K562 (cell line): ENCODE measurements at regions not wholly inside any gene's neighbourhood (a gene's known extent, or its start where the extent isn't known, plus 50 kb on each side); places are given as distances from the start of the nearest gene placed in this dataset.

Source experiments
- ATAC-seq: fragments of 200-7000 bp; cut with Tn5 transposase; 3 replicates; pipeline ENCODE4 v1.9.1; 2020; ENCODE audit warnings: moderate library complexity
- BruUV-seq: library from RNA; stranded (reverse); fragments of 400-500 nt; replicated peaks from 2 replicates; lab custom pipeline; 2021; lab: Mats Ljungman, UMichigan
- CTCF ChIA-PET: fragments of 300-600 bp; formaldehyde crosslinking; extraction: SDS; loops from one replicate; lab custom pipeline; 2021; ENCODE audit warnings: low intra/inter-chr PET ratio; lab: Yijun Ruan, JAX
- POLR2A ChIA-PET: fragments of 300-600, 350-650 bp; sonication (Branson Sonifier 250); formaldehyde crosslinking; extraction: SDS; loops from one replicate; lab custom pipeline; 2021; ENCODE audit warnings: antibody characterized with exemption, inconsistent platforms; lab: Yijun Ruan, JAX
- DNase-seq, 4 experiments: peaks; one replicate each; pipeline versions ENCODE4 v3.0.0 to v3.0.0-alpha.2; 2011 to 2018; ENCODE audit warnings: low spot score in 3 of 4, mixed read lengths in 3 of 4; ENCODE audit errors: extremely low read depth in 1 of 4
- FAIRE-seq: peaks from 2 replicates; lab custom pipeline; 2011; peaks lifted over from hg19 to GRCh38; lab: Jason Lieb, UNC
- H2AFZ ChIP-seq: 2 replicates; pipeline ENCODE4 v1.6.0; 2011; ENCODE audit warnings: low read depth, low read length, control low read depth, inconsistent platforms
- H3K27ac ChIP-seq: fragments of 200-600 bp; 3 replicates; pipeline ENCODE4 v1.8.0; 2011; ENCODE audit warnings: low read depth, mild to moderate bottlenecking, control low read depth, inconsistent platforms, low read length, moderate library complexity, mixed read lengths; ENCODE audit errors: extremely low read depth
- H3K27me3 ChIP-seq, 2 experiments: fragments of 300-600 bp in 1 of 2; 2 replicates in 1 of 2; 3 replicates in 1 of 2; pipeline versions ENCODE4 v1.6.0 to v1.8.0; 2011; ENCODE audit warnings: inconsistent platforms in 2 of 2, low read length in 2 of 2, mild to moderate bottlenecking in 1 of 2, mixed read lengths in 1 of 2, moderate library complexity in 1 of 2; ENCODE audit not compliant: control insufficient read depth in 2 of 2, insufficient read depth in 2 of 2
- H3K36me3 ChIP-seq: fragments of 300-600 bp; 3 replicates; pipeline ENCODE4 v1.8.0; 2011; ENCODE audit warnings: mild to moderate bottlenecking, low read length, inconsistent platforms; ENCODE audit not compliant: control insufficient read depth, insufficient read depth
- H3K4me1 ChIP-seq, 2 experiments: fragments of 200-600 bp in 1 of 2; replicated peaks in 1 of 2; 2 replicates in 1 of 2; 3 replicates in 1 of 2; pipeline versions ENCODE4 v1.5.1 to v1.8.0; 2011; ENCODE audit warnings: inconsistent platforms in 2 of 2, low read length in 2 of 2, mild to moderate bottlenecking in 1 of 2, mixed read lengths in 1 of 2, moderate library complexity in 1 of 2; ENCODE audit not compliant: control insufficient read depth in 2 of 2, insufficient read depth in 2 of 2
- H3K4me2 ChIP-seq: 2 replicates; pipeline ENCODE4 v1.6.1; 2011; ENCODE audit warnings: low read length, control low read depth, inconsistent platforms, mixed read lengths; ENCODE audit not compliant: insufficient read depth
- H3K4me3 ChIP-seq: fragments of 200-600 bp; sonication (generic), shearing (Covaris generic); 2 replicates; pipeline ENCODE4 v1.5.1; 2016; ENCODE audit warnings: control low read depth, inconsistent platforms
- H3K79me2 ChIP-seq: fragments of 200-600 bp; 3 replicates; pipeline ENCODE4 v1.8.0; 2011; ENCODE audit warnings: low read length, inconsistent platforms; ENCODE audit not compliant: control insufficient read depth, insufficient read depth
- H3K9ac ChIP-seq, 2 experiments: 2 replicates each; pipeline versions ENCODE4 v1.6.0 to v1.6.1; 2011; ENCODE audit warnings: low read depth in 2 of 2, low read length in 2 of 2, control low read depth in 1 of 2, inconsistent platforms in 1 of 2, mild to moderate bottlenecking in 1 of 2, mixed read lengths in 1 of 2; ENCODE audit not compliant: insufficient read depth in 1 of 2
- H3K9me1 ChIP-seq: one replicate; pipeline ENCODE4 v1.6.0; 2011; ENCODE audit warnings: inconsistent platforms, mild to moderate bottlenecking, low read length, moderate library complexity; ENCODE audit not compliant: control insufficient read depth, insufficient read depth
- H3K9me3 ChIP-seq: replicated peaks from 2 replicates; pipeline ENCODE4 v1.5.1; 2011; ENCODE audit warnings: low read depth, low read length, inconsistent platforms; ENCODE audit not compliant: control insufficient read depth, insufficient read depth
- H4K20me1 ChIP-seq: replicated peaks from 2 replicates; pipeline ENCODE4 v1.6.1; 2011; ENCODE audit warnings: low read length, inconsistent platforms, mixed read lengths; ENCODE audit not compliant: control insufficient read depth, insufficient read depth
- ATF2 ChIP-seq: sonication (generic); formaldehyde crosslinking; IDR thresholded peaks from 2 replicates; pipeline ENCODE4 v1.8.1; 2022; ENCODE audit warnings: missing genetic modification reagents
- BHLHE40 ChIP-seq: IDR thresholded peaks from 2 replicates; pipeline ENCODE4 v1.6.1; 2011; ENCODE audit warnings: low read length, improper control_type of control experiment
- ETS1 ChIP-seq: conservative IDR thresholded peaks from 2 replicates; pipeline ENCODE4 v1.6.1; 2011; ENCODE audit warnings: low read depth, mild to moderate bottlenecking, low read length; ENCODE audit not compliant: control insufficient read depth
- IRF1 ChIP-seq: sonication (generic); formaldehyde crosslinking; IDR thresholded peaks from 2 replicates; pipeline ENCODE4 v1.8.0; 2022; ENCODE audit warnings: missing genetic modification reagents, mild to moderate bottlenecking, borderline replicate concordance
- KAT2B ChIP-seq: IDR thresholded peaks from one replicate; pipeline ENCODE4 v1.6.1; 2012; ENCODE audit warnings: low read depth, mild to moderate bottlenecking, control low read depth, inconsistent platforms, low read length, moderate library complexity
- KLF6 ChIP-seq: fragments of 250-450 bp; sonication (Bioruptor Pico); IDR thresholded peaks from 2 replicates; pipeline ENCODE4 v1.4.0; 2020; ENCODE audit warnings: mild to moderate bottlenecking, moderate library complexity, borderline replicate concordance
- NFRKB ChIP-seq: fragments of 450-650 bp; IDR thresholded peaks from 2 replicates; pipeline ENCODE4 v1.6.1; 2016; ENCODE audit warnings: low read depth
- PHF8 ChIP-seq: fragments of 200-600 bp; sonication (generic); IDR thresholded peaks from 2 replicates; pipeline ENCODE4 v1.6.1; 2012; ENCODE audit warnings: mixed run types, mild to moderate bottlenecking, inconsistent platforms, low read length, moderate library complexity, borderline replicate concordance
- RBM34 ChIP-seq: fragments of 200-400 bp; formaldehyde crosslinking; IDR thresholded peaks from 2 replicates; pipeline ENCODE4 v1.6.1; 2018; ENCODE audit warnings: low read length, borderline replicate concordance; ENCODE audit not compliant: insufficient read depth
- TSHZ1 ChIP-seq: fragments of 250-450 bp; sonication (Bioruptor Pico); IDR thresholded peaks from 2 replicates; pipeline ENCODE4 v1.4.0; 2020; ENCODE audit warnings: mild to moderate bottlenecking, moderate library complexity
- YBX1 ChIP-seq: fragments of 450-650 bp; IDR thresholded peaks from 2 replicates; pipeline ENCODE4 v1.7.1; 2016; ENCODE audit warnings: mild to moderate bottlenecking
- ZHX1 ChIP-seq: fragments of 150-350 bp; conservative IDR thresholded peaks from 2 replicates; pipeline ENCODE4 v1.6.1; 2014; ENCODE audit warnings: low read length
- ZNF274 ChIP-seq: IDR thresholded peaks from 2 replicates; pipeline ENCODE4 v1.6.1; 2011; ENCODE audit warnings: low read depth, mild to moderate bottlenecking, low read length, moderate library complexity, borderline replicate concordance
- ZNF561 ChIP-seq: fragments of 450-650 bp; formaldehyde crosslinking; conservative IDR thresholded peaks from 2 replicates; pipeline ENCODE4 v1.4.0; 2020; ENCODE audit warnings: mild to moderate bottlenecking, moderate library complexity
- WGBS: fragments of 100-300 bp; shearing (Covaris generic); methylation state at CpG from one replicate; pipeline ENCODE4 v1.1.6; 2016; ENCODE audit warnings: low coverage, mixed read lengths; ENCODE audit not compliant: insufficient coverage; ENCODE audit errors: missing lambda C conversion rate; 5-methylcytosine and 5-hydroxymethylcytosine counted together
- in situ Hi-C: fragments of 300-500 bp; cut with MboI; formaldehyde crosslinking; loops from 4 replicates; pipeline ENCODE4 v1.15.0; 2018; ENCODE audit warnings: inconsistent platforms, mixed read lengths
- intact Hi-C: fragments of 100-400 bp; cut with micrococcal nuclease; formaldehyde crosslinking; loops from 2 replicates; pipeline ENCODE4 v1.14.2; 2022

GRCh38 chr6:80402266-80402665, 295.8 kb downstream of the BCKDHB start:
- POLR2A ChIA-PET, result no interaction called here
- no peak for FAIRE-seq
- 0% methylated on average over 2 of the region's 2 CpGs for WGBS
- no peak overlapping the region for H3K27ac ChIP-seq
- no peaks in the 10 kb centered on the region for H3K79me2 ChIP-seq
- in situ Hi-C loops (no loop called here), intact Hi-C loops (no loop called here)
- no peak for DNase-seq
- CTCF ChIA-PET, result no interaction called here
- no peaks in the 10 kb centered on the region for H3K4me1 ChIP-seq
- H3K9me1 ChIP-seq, result no peaks in the 10 kb centered on the region
- BruUV-seq, result no TSS peak
- no peaks in the 10 kb centered on the region for H3K9me3 ChIP-seq
- no peak overlapping the region for H3K9ac ChIP-seq
- H3K36me3 ChIP-seq, result no peaks in the 10 kb centered on the region
- no peaks in the 10 kb centered on the region for H4K20me1 ChIP-seq
- H3K4me3 ChIP-seq, result no peak overlapping the region
- no peaks in the 10 kb centered on the region for H3K27me3 ChIP-seq
- no peak overlapping the region for H2AFZ ChIP-seq
- H3K4me2 ChIP-seq, result no peak overlapping the region
- no peak for ATAC-seq
- TF ChIP-seq RBM34 (no peak), ZNF274 (no peak), BHLHE40 (no peak), YBX1 (no peak), NFRKB (no peak), ETS1 (no peak), ZHX1 (no peak), KAT2B (no peak), ATF2 (CRISPR knock-in tag) (no peak), KLF6 (CRISPR knock-in tag) (no peak), ZNF561 (CRISPR knock-in tag) (no peak), TSHZ1 (CRISPR knock-in tag) (no peak), IRF1 (CRISPR knock-in tag) (no peak), PHF8 (no peak)
